Transverse colon (tissue), 3 donors: ENCODE measurements at regions not wholly inside any gene's neighbourhood (a gene's known extent, or its start where the extent isn't known, plus 50 kb on each side); places are given as distances from the start of the nearest gene placed in this dataset.

Source experiments
- CTCF ChIP-seq, 5 experiments: fragments of 200-600 bp in 3 of 5; fragments of 450-650 bp in 2 of 5; sonication (generic) in 3 of 5; IDR thresholded peaks; 1 replicate in 2 of 5; 2 replicates in 3 of 5; pipeline ENCODE4 v1.5.1; 2016 to 2017; ENCODE audit warnings: antibody characterized with exemption in 5 of 5, inconsistent platforms in 3 of 5, mild to moderate bottlenecking in 2 of 5, moderate library complexity in 1 of 5
- POLR2A ChIP-seq: fragments of 450-650 bp; IDR thresholded peaks from one replicate; pipeline ENCODE4 v1.6.1; 2016; ENCODE audit warnings: antibody characterized with exemption, mild to moderate bottlenecking, moderate library complexity

GRCh38 chr12:69102856-69103255 is 136.5 kb upstream of the CPSF6 start:
- no peak for TF ChIP-seq CTCF (IDR thresholded peaks at IDR 0.05)
- no peak for TF ChIP-seq POLR2A
